Uterus (tissue), 2 donors: ENCODE measurements at regions not wholly inside any gene's neighbourhood (a gene's known extent, or its start where the extent isn't known, plus 50 kb on each side); places are given as distances from the start of the nearest gene placed in this dataset.

Experiments
- POLR2A ChIP-seq, 2 donors: fragments of 450-650 bp; IDR thresholded peaks; one replicate each; pipeline ENCODE4 v1.6.1; 2016; ENCODE audit warnings: antibody characterized with exemption in 2 of 2, mild to moderate bottlenecking in 1 of 2, moderate library complexity in 1 of 2
- TF ChIP-seq, protein P1 (sequence below), 4 experiments: fragments of 200-600 bp in 2 of 4; fragments of 450-650 bp in 2 of 4; sonication (generic) in 2 of 4; IDR thresholded peaks; one replicate each; pipeline ENCODE4 v1.5.1; 2016 to 2019; ENCODE audit warnings: antibody characterized with exemption in 4 of 4, mild to moderate bottlenecking in 2 of 4, moderate library complexity in 1 of 4

DNA sequence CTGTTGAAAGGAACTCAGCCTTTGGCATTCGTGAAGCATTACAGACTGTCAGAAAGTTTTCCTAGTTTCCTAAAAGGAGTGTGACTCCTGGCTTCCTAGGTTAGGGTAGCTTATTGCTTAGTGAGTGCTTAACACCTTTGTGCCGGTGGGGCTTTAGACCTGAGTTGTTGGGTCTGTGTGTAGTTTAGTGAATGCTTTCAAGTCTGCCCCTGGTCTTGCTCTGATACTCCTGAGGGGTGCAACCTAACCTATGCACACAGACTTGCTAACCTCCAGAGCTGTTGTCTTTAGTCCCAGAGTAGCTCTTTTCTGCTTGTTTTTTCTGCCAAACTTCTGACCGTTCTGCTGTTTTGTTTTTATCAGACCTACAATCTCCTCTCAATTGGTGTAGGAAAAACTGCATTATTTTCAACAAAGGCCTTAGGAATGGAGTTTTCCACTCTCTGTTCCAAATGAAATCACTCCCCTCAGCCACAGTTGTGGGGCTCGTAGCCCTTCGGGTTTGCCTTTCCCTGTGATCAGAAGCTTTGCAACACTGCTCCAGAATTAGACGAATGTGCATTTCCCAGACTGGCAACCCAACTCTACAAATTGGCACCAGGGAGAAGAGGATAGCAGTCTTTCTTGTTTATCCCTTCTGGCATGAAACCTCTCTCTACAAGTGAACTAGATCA is 1399.1 kb upstream of the PCDH7 start:
- TF ChIP-seq, protein P1, sequence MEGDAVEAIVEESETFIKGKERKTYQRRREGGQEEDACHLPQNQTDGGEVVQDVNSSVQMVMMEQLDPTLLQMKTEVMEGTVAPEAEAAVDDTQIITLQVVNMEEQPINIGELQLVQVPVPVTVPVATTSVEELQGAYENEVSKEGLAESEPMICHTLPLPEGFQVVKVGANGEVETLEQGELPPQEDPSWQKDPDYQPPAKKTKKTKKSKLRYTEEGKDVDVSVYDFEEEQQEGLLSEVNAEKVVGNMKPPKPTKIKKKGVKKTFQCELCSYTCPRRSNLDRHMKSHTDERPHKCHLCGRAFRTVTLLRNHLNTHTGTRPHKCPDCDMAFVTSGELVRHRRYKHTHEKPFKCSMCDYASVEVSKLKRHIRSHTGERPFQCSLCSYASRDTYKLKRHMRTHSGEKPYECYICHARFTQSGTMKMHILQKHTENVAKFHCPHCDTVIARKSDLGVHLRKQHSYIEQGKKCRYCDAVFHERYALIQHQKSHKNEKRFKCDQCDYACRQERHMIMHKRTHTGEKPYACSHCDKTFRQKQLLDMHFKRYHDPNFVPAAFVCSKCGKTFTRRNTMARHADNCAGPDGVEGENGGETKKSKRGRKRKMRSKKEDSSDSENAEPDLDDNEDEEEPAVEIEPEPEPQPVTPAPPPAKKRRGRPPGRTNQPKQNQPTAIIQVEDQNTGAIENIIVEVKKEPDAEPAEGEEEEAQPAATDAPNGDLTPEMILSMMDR (IDR thresholded peaks at IDR 0.05): no peak
- TF ChIP-seq POLR2A (IDR thresholded peaks at IDR 0.05): no peak
